ENCODE measurements at regions not wholly inside any gene's neighbourhood (a gene's known extent, or its start where the extent isn't known, plus 50 kb on each side); places are given as distances from the start of the nearest gene placed in this dataset.

DNA sequence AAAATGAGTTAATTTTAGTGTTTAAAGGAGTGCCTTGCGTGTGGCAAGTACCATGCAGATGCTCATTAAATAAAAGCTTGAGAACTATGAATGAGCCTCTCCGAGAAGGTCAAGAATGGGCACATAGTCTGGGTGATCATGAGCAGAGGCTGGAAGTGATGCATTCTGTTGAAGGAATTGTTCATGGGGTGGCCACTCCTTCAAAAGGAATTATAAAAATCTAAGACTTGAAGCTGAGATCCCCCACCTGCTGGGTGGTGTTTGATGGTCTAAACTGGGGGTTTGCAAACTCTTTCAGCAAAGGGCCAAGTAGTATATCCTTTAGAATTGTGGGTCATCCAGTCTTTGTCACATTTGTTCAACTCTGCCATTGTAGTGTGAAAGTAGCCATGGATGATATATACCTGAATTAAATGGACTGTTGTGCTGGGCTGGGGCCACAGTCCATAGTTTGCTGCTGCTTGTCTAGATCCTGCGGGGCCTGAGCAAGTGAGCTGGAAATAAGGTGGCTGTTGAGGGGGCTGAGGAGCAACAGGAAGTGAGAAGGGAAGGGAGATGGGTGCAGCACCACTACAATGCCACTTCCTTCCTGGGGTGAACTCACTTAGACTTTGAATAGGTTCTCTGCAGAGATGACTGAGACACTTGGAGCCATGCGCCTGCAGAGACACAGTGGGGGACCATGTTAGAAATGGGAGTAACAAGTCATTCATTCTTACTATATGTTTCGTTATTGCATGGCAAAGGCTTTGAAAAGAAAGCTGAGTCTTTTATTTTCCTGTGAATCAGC lies 179.0 kb downstream of the SNX19 start:
- Histone ChIP-seq H3K4me1 (peaks cover 4% of the 10 kb centered on the region), H3K27ac (peak overlapping the region in 2 of 4 donors; percentile 15 to 59), H3K4me3 (no peak overlapping the region), H3K9me3 (peaks cover 0 to 18% (median 0%) of the 10 kb centered on the region in 3 donors), H3K36me3 (replicated peaks in 1 of 2; ENCODE audit: insufficient read depth in 1 of 2, low read depth in 2 of 2) (no peaks in the 10 kb centered on the region), H3K27me3 (no peaks in the 10 kb centered on the region)
- TF ChIP-seq POLR2A (IDR thresholded peaks at IDR 0.05) = no peak
- TF ChIP-seq, protein P1, sequence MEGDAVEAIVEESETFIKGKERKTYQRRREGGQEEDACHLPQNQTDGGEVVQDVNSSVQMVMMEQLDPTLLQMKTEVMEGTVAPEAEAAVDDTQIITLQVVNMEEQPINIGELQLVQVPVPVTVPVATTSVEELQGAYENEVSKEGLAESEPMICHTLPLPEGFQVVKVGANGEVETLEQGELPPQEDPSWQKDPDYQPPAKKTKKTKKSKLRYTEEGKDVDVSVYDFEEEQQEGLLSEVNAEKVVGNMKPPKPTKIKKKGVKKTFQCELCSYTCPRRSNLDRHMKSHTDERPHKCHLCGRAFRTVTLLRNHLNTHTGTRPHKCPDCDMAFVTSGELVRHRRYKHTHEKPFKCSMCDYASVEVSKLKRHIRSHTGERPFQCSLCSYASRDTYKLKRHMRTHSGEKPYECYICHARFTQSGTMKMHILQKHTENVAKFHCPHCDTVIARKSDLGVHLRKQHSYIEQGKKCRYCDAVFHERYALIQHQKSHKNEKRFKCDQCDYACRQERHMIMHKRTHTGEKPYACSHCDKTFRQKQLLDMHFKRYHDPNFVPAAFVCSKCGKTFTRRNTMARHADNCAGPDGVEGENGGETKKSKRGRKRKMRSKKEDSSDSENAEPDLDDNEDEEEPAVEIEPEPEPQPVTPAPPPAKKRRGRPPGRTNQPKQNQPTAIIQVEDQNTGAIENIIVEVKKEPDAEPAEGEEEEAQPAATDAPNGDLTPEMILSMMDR (IDR thresholded peaks at IDR 0.05) = no peak
- WGBS, 2 donors = 69 to 75% methylated on average over 5 of the region's 5 CpGs
- ATAC-seq (no peak), DNase-seq (no peak)
- intact Hi-C loops (cut with DNase I) = no loop called here

DNA sequence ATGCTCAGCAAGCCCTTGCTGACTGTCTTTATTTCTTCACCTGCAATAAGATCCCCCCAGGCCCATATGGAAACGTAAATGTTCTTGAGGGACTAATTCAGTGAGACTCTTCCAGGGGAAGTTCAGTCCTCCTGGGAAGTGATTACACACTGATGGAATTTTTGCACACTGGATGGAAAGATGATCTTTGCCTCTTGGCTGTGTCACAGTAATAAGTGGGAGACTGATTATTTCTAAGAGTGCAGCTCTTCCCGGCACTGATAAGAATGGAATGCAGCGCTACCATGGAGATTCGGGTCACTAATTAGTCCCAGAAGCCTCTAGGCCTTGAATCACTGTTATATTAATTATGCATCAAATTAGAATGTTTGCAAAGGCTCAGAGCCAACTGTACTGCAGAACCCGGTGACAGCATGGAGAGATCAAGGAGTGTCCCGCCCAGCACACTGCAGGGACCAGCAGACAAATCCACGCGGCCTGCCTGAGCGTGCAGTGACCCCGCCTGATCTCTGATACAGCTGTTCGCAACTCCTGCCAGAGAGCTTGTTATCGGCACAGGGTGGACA lies 178.3 kb downstream of the SNX19 start:
- Histone ChIP-seq H3K9me3 (peaks cover 0 to 18% (median 0%) of the 10 kb centered on the region in 3 donors), H3K27ac (peak overlapping the region in 2 of 4 donors; percentile 15 to 59), H3K27me3 (no peaks in the 10 kb centered on the region), H3K4me1 (peaks cover 4% of the 10 kb centered on the region), H3K36me3 (replicated peaks in 1 of 2; ENCODE audit: insufficient read depth in 1 of 2, low read depth in 2 of 2) (no peaks in the 10 kb centered on the region), H3K4me3 (no peak overlapping the region)
- ATAC-seq (peak; percentile 81), DNase-seq (peak; percentile 23 to 53 (median 24))
- no peak for TF ChIP-seq POLR2A (IDR thresholded peaks at IDR 0.05)
- TF ChIP-seq, protein P1 (IDR thresholded peaks at IDR 0.05) = no peak
- intact Hi-C loops (cut with DNase I) = no loop called here
- 19 to 23% methylated on average over 10 to 12 of the region's 12 CpGs for WGBS, 2 donors

DNA sequence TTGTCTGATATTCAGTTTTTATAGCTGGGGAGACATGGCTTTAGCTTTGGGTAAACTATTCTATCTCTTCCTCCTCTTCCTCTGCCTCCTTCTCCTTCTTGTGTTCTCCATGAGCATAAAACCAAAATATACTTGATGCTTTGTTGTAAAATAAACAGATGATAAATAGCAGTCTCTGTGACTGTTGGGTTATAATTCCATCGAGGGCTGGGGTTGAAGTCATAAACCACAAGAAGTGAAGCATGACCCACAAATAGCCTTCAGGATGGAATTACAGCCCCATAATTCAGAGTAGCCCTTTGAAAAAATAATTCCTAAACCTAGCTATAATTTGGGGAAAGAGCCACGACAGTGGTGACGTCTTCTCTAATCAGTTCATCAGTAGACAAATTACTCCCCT lies 177.7 kb downstream of the SNX19 start:
- Histone ChIP-seq H3K27ac (peak overlapping the region in 1 of 4 donors; percentile 59), H3K4me3 (no peak overlapping the region), H3K36me3 (replicated peaks in 1 of 2; ENCODE audit: insufficient read depth in 1 of 2, low read depth in 2 of 2) (no peaks in the 10 kb centered on the region), H3K4me1 (peaks cover 4% of the 10 kb centered on the region), H3K9me3 (peaks cover 0 to 18% (median 0%) of the 10 kb centered on the region in 3 donors), H3K27me3 (no peaks in the 10 kb centered on the region)
- intact Hi-C loops (cut with DNase I) = no loop called here
- 58 to 64% methylated on average over 3 of the region's 3 CpGs for WGBS, 2 donors
- TF ChIP-seq, protein P1 (IDR thresholded peaks at IDR 0.05) = no peak
- TF ChIP-seq POLR2A (IDR thresholded peaks at IDR 0.05) = no peak
- no peak for DNase-seq
- no peak for ATAC-seq

DNA sequence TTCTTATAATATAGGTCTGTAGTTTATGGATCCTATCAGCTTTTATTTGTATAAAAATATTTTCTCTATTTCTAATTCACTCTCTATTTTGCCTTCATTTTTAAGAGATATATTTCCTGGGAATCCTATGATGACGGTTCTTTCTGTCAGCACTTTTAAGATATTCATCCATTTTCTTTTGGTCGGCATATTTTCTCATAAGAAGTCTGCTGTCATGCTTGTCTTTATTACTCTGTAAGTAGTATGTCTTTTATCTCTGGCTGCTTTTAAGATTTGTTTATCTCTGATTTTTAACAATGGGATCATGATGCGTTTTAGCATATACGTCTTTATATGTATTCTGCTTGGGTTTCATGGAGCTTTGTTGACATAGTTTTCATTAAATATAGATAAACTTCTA lies 175.5 kb downstream of the SNX19 start:
- no peak for ATAC-seq
- Histone ChIP-seq H3K36me3 (replicated peaks in 1 of 2; ENCODE audit: insufficient read depth in 1 of 2, low read depth in 2 of 2) (no peaks in the 10 kb centered on the region), H3K4me3 (no peak overlapping the region), H3K27me3 (no peaks in the 10 kb centered on the region), H3K9me3 (peaks cover 0 to 8% (median 0%) of the 10 kb centered on the region in 3 donors), H3K4me1 (peaks cover 4% of the 10 kb centered on the region), H3K27ac (no peak overlapping the region)
- no peak for TF ChIP-seq POLR2A (IDR thresholded peaks at IDR 0.05)
- TF ChIP-seq, protein P1 (IDR thresholded peaks at IDR 0.05) = no peak
- DNase-seq = no peak
- 88 to 91% methylated on average over 4 of the region's 4 CpGs for WGBS, 2 donors
- intact Hi-C loops (cut with DNase I) = no loop called here
